ENCODE measurements at regions not wholly inside any gene's neighbourhood (a gene's known extent, or its start where the extent isn't known, plus 50 kb on each side); places are given as distances from the start of the nearest gene placed in this dataset.

DNA sequence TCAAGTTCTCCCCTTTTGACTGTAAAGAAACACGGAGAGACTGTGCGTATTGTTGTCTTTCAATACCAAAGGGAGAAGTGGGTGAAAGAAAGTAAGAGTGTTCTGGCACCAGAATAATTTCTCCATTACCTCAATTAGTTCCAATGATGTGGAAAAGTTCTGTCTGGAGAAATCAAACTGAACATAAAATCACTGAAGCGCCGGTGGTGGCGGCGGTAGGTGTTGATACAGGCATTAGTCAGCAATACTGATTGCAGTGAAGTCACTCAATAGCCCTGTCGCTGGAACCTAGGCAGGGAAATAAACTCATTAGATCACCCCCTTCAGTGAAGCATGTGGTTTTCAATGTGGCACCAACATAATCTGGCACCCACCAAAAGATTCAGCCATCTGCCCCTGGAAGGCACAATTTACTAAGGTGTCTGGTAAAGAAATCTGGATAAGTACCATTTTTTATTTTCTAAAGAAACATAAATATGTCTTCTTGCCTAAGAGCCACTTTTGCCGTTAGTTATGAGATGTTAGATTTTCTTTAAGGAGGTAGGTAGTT, 274.2 kb upstream of the SOX9 start (continued):
- TF ChIP-seq, protein P1, sequence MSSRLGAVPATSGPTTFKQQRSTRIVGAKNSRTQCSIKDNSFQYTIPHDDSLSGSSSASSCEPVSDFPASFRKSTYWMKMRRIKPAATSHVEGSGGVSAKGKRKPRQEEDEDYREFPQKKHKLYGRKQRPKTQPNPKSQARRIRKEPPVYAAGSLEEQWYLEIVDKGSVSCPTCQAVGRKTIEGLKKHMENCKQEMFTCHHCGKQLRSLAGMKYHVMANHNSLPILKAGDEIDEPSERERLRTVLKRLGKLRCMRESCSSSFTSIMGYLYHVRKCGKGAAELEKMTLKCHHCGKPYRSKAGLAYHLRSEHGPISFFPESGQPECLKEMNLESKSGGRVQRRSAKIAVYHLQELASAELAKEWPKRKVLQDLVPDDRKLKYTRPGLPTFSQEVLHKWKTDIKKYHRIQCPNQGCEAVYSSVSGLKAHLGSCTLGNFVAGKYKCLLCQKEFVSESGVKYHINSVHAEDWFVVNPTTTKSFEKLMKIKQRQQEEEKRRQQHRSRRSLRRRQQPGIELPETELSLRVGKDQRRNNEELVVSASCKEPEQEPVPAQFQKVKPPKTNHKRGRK (CRISPR knock-in tag; IDR thresholded peaks at IDR 0.05; ENCODE audit: borderline replicate concordance) = no peak
- TF ChIP-seq IRF1 (CRISPR knock-in tag; IDR thresholded peaks at IDR 0.05) (no peak), ZNF532 (CRISPR knock-in tag; IDR thresholded peaks at IDR 0.05; ENCODE audit: borderline replicate concordance) (no peak), ZNF138 (CRISPR knock-in tag; conservative IDR thresholded peaks at IDR 0.05) (no peak), HMGA2 (CRISPR knock-in tag; IDR thresholded peaks at IDR 0.05) (no peak), E2F1 (CRISPR knock-in tag; IDR thresholded peaks at IDR 0.05) (no peak), MAX (CRISPR knock-in tag; IDR thresholded peaks at IDR 0.05) (no peak)

DNA sequence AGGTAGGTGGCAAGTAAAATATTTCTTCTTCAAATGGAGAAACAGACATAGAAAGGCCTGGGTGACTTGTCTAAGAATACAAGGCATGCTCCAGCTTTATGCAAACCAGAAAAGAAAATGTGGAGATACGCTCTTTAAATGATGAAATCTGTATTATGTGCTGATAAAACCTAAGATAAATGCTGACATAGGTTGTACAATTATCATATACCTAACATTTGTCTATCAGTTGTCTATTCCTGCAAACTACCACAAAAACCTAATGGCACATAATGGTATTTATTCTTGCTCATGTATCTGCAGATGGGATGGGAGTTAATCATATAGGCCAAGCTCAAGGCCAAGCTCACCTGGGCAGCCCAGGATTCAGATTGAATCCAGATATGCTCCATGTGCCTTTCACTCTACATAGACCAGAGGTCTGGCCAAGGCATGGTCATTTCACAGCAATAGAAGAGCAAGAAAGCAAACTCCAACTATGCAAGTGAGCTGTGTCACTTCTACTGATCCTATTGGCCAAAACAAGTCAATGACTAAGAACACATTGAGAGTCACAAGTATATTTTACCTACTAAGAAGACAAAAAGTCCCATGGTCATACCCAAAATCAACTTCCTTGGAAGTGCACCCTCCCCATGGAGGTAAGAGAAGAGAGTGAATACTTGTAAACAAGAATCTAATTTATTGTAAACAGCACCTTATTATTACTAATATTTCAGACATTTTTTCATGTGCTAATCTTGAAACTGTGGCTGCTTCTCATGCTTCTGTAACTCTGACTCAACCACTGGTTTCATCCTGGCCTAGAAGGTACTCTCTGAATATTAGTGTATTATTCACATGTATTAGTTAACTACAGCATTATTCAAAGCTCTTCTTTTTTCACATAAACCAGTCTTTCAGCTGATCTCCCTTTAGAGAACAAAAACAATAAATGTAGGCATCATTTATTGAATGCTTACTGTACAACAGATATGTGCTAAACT, 270.7 kb upstream of the SOX9 start:
- TF ChIP-seq GRHL2 (CRISPR knock-in tag; IDR thresholded peaks at IDR 0.05; ENCODE audit: insufficient replicate concordance, severe bottlenecking) = no peak
- no peak for TF ChIP-seq MLX (CRISPR knock-in tag; IDR thresholded peaks at IDR 0.05)
- TF ChIP-seq, protein P2, sequence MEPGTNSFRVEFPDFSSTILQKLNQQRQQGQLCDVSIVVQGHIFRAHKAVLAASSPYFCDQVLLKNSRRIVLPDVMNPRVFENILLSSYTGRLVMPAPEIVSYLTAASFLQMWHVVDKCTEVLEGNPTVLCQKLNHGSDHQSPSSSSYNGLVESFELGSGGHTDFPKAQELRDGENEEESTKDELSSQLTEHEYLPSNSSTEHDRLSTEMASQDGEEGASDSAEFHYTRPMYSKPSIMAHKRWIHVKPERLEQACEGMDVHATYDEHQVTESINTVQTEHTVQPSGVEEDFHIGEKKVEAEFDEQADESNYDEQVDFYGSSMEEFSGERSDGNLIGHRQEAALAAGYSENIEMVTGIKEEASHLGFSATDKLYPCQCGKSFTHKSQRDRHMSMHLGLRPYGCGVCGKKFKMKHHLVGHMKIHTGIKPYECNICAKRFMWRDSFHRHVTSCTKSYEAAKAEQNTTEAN (CRISPR knock-in tag; IDR thresholded peaks at IDR 0.05) = no peak
- no peak for TF ChIP-seq TCF7 (CRISPR knock-in tag; IDR thresholded peaks at IDR 0.05; ENCODE audit: low read depth)
- no peak for TF ChIP-seq RORB (CRISPR knock-in tag; IDR thresholded peaks at IDR 0.05)
- Mint-ChIP-seq H3K36me3 (no peaks in the 10 kb centered on the region), H3K27ac (no peak overlapping the region), H3K27me3 (ENCODE audit: low read depth) (no peaks in the 10 kb centered on the region), H3K4me1 (peaks cover 2% of the 10 kb centered on the region; the same call in 1 of the 2 replicates), H3K9me3 (no peaks in the 10 kb centered on the region), H3K4me3 (no peak overlapping the region)
- CTCF ChIA-PET = no interaction called here
- DNase-seq (ENCODE audit: low spot score) (no peak), ATAC-seq (no peak)
- POLR2A ChIA-PET = no interaction called here
